ENCODE measurements at regions not wholly inside any gene's neighbourhood (a gene's known extent, or its start where the extent isn't known, plus 50 kb on each side); places are given as distances from the start of the nearest gene placed in this dataset.

- no peak for DNase-seq (ENCODE audit: low read depth)
These were observed 455.9 kb upstream of the HS6ST1 start for GRCh38 chr2:128774320-128775216.

GRCh38 chr2:128775217-128775913, 456.7 kb upstream of the HS6ST1 start:
- DNase-seq (ENCODE audit: low read depth) = no peak

GRCh38 chr2:128775914-128776285, 457.2 kb upstream of the HS6ST1 start:
- no peak for DNase-seq (ENCODE audit: low read depth)

- DNase-seq (ENCODE audit: low read depth) = no peak
These were observed 458.0 kb upstream of the HS6ST1 start for GRCh38 chr2:128776461-128777195.

- DNase-seq (ENCODE audit: low read depth) = no peak
These were observed 458.7 kb upstream of the HS6ST1 start for GRCh38 chr2:128777196-128778035.

GRCh38 chr2:128778843-128779242, 460.2 kb upstream of the HS6ST1 start:
- DNase-seq (ENCODE audit: low read depth) = no peak

GRCh38 chr2:128779301-128780095, 460.8 kb upstream of the HS6ST1 start:
- no peak for DNase-seq (ENCODE audit: low read depth)

GRCh38 chr2:128780434-128781080, 461.9 kb upstream of the HS6ST1 start:
- no peak for DNase-seq (ENCODE audit: low read depth)

GRCh38 chr2:128781166-128781565, 462.5 kb upstream of the HS6ST1 start:
- no peak for DNase-seq (ENCODE audit: low read depth)

GRCh38 chr2:128781585-128782385, 463.1 kb upstream of the HS6ST1 start:
- DNase-seq (ENCODE audit: low read depth) = no peak

GRCh38 chr2:128782411-128783192, 463.9 kb upstream of the HS6ST1 start:
- no peak for DNase-seq (ENCODE audit: low read depth)

- no peak for DNase-seq (ENCODE audit: low read depth)
These were observed 464.6 kb upstream of the HS6ST1 start for GRCh38 chr2:128783193-128783671.

- no peak for DNase-seq (ENCODE audit: low read depth)
These were observed 465.2 kb upstream of the HS6ST1 start for GRCh38 chr2:128783896-128784295.

- no peak for DNase-seq (ENCODE audit: low read depth)
These were observed 466.1 kb upstream of the HS6ST1 start for GRCh38 chr2:128784626-128785306.

GRCh38 chr2:128786316-128786715, 467.6 kb upstream of the HS6ST1 start:
- DNase-seq (ENCODE audit: low read depth) = no peak

- no peak for DNase-seq (ENCODE audit: low read depth)
These were observed 468.2 kb upstream of the HS6ST1 start for GRCh38 chr2:128786741-128787478.

- no peak for DNase-seq (ENCODE audit: low read depth)
These were observed 468.9 kb upstream of the HS6ST1 start for GRCh38 chr2:128787616-128788015.
